Mucosa of descending colon (tissue), 3 donors: ENCODE measurements at regions not wholly inside any gene's neighbourhood (a gene's known extent, or its start where the extent isn't known, plus 50 kb on each side); places are given as distances from the start of the nearest gene placed in this dataset.

ENCODE experiments used
- ATAC-seq: fragments of 200-7000 bp; cut with Tn5 transposase; one replicate; pipeline ENCODE4 v1.9.1; 2020; ENCODE audit warnings: mild to moderate bottlenecking, moderate library complexity
- DNase-seq, 3 donors: peaks; one replicate each; pipeline ENCODE4 v3.0.0-alpha.2; 2020
- H3K36me3 ChIP-seq: fragments of 200-600 bp; one replicate; pipeline ENCODE4 v1.8.0; 2021; ENCODE audit warnings: low read depth, mild to moderate bottlenecking
- H3K4me1 ChIP-seq: fragments of 200-600 bp; one replicate; pipeline ENCODE4 v1.8.0; 2021; ENCODE audit warnings: low read depth, mild to moderate bottlenecking
- H3K4me3 ChIP-seq: fragments of 200-600 bp; one replicate; pipeline ENCODE4 v1.8.0; 2021; ENCODE audit warnings: mild to moderate bottlenecking
- H3K9me3 ChIP-seq: fragments of 200-600 bp; one replicate; pipeline ENCODE4 v1.8.0; 2021; ENCODE audit warnings: mild to moderate bottlenecking
- intact Hi-C, 2 donors: fragments of 100-400 bp; cut with DNase I in 1 of 2; cut with micrococcal nuclease in 1 of 2; formaldehyde crosslinking; loops; one replicate each; pipeline versions ENCODE4 v1.11.0 to v1.11.1; 2022; cut with DNase I, micrococcal nuclease
- TF ChIP-seq, protein P1 (sequence below): fragments of 200-600 bp; IDR thresholded peaks from one replicate; pipeline ENCODE4 v1.8.0; 2022; ENCODE audit warnings: antibody characterized with exemption, mild to moderate bottlenecking
- donor health status: DM: no; HTN: no; CAD: no; lungs with moderate emphysema.
- donor health status: DM: no; HTN: no; CAD: no.
- donor health status: DM: no; HTN: yes; CAD: no.

DNA sequence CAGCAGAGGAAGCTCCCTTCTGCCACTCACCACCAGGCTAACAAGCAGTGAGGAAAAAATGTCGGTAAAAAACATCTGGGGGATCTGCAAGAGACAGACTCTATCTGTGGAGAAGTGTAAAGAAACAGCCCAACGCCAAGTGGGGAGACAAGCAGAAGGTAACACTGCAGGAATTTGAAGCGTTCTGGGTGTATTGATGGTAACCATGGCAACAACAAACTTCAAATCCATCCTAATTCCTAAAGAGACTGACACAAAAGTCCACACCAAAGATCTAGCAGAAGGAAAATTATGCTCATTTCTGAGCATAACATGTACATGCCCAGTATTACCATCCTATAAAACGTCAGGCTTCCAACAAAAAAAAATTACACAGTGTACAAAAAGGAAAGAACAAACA is 449.3 kb downstream of the GABRB3 start:
- no peak for ATAC-seq
- no peaks in the 10 kb centered on the region for H3K4me1 ChIP-seq
- peaks cover 66% of the 10 kb centered on the region for H3K9me3 ChIP-seq
- DNase-seq: no peak
- TF ChIP-seq, protein P1, sequence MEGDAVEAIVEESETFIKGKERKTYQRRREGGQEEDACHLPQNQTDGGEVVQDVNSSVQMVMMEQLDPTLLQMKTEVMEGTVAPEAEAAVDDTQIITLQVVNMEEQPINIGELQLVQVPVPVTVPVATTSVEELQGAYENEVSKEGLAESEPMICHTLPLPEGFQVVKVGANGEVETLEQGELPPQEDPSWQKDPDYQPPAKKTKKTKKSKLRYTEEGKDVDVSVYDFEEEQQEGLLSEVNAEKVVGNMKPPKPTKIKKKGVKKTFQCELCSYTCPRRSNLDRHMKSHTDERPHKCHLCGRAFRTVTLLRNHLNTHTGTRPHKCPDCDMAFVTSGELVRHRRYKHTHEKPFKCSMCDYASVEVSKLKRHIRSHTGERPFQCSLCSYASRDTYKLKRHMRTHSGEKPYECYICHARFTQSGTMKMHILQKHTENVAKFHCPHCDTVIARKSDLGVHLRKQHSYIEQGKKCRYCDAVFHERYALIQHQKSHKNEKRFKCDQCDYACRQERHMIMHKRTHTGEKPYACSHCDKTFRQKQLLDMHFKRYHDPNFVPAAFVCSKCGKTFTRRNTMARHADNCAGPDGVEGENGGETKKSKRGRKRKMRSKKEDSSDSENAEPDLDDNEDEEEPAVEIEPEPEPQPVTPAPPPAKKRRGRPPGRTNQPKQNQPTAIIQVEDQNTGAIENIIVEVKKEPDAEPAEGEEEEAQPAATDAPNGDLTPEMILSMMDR: no peak
- H3K4me3 ChIP-seq: no peak overlapping the region
- intact Hi-C loops: no loop called here
- H3K36me3 ChIP-seq: no peaks in the 10 kb centered on the region

DNA sequence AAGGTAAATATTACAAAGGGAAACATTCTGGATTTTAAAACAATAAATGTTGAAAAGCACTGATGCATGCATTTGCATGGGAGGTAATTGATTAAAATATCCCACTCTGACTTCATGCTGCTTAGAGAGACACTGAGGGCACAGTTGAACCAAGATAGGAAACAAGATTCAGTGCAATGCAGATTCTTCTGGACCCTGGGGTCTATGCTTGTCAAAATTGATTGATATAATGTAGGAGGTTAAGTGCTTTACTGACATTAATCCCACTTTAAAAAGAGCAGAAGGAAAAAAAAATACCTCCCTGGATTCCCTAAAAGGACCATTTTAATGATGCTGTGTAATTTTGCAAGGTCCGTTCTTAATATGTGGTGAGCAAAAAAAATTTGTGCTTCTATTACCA is 454.2 kb downstream of the GABRB3 start:
- Histone ChIP-seq H3K9me3 (peaks cover 67% of the 10 kb centered on the region), H3K36me3 (no peaks in the 10 kb centered on the region), H3K4me1 (no peaks in the 10 kb centered on the region), H3K4me3 (no peak overlapping the region)
- ATAC-seq (no peak), DNase-seq (no peak)
- TF ChIP-seq, protein P1: no peak
- intact Hi-C loops: no loop called here

DNA sequence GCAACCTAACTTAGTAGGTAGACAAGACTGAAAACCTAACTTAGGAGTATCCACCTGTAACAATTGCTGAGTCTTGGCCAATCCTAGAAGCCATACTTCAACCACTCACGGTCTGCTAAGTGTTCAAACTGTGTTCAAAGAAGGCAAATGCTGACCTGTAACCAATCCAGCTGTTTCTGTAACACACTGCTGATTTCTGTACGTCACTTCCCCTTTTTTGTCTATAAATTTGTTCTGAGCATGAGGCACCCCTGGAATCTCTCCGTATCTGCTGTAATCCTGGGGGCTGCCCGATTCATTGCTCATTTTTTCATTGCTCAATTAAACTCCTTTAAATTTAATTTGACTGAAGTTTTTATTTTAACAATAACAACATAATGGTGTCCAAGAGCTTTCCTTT is 451.4 kb upstream of the ATP10A start:
- no peaks in the 10 kb centered on the region for H3K4me1 ChIP-seq
- no peaks in the 10 kb centered on the region for H3K36me3 ChIP-seq
- intact Hi-C loops: no loop called here
- no peak for ATAC-seq
- no peak overlapping the region for H3K4me3 ChIP-seq
- TF ChIP-seq, protein P1: no peak
- DNase-seq: no peak
- H3K9me3 ChIP-seq: peaks cover 70% of the 10 kb centered on the region

- Histone ChIP-seq H3K9me3 (peaks cover 62% of the 10 kb centered on the region), H3K4me3 (no peak overlapping the region), H3K4me1 (no peaks in the 10 kb centered on the region), H3K36me3 (no peaks in the 10 kb centered on the region)
- ATAC-seq (no peak), DNase-seq (no peak)
- TF ChIP-seq, protein P1: no peak
- intact Hi-C loops: no loop called here
Measured at GRCh38 chr15:26311710-26312236, 448.6 kb upstream of the ATP10A start.

DNA sequence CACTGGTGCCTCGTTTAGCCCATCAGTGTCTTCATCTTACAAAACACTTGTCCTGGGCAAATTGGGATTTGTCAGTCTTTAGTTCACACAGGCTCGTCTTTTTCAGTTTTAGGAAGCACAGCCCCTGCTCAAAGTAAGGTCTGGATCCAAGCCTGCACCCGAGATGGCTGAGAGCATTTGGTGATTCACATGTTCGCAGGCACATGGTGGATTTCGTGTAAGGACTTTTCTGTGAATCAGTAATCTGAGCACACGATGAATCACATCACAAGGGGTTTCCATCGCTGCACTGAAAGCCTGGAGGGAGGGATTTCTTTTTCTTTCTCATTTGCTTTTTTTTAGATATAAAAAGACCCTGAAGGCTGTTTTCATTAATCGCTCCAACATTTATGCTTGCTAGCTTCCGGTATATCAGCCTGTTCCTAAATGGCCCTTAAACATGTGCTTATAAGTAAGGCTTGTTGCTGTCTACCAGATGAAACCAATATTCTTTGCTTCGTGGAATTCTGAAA is 435.6 kb upstream of the ATP10A start:
- H3K9me3 ChIP-seq: peaks cover 50% of the 10 kb centered on the region
- intact Hi-C loops: no loop called here
- TF ChIP-seq, protein P1: no peak
- no peaks in the 10 kb centered on the region for H3K4me1 ChIP-seq
- no peak overlapping the region for H3K4me3 ChIP-seq
- no peaks in the 10 kb centered on the region for H3K36me3 ChIP-seq
- DNase-seq: no peak
- ATAC-seq: no peak
